Thoracic aorta (tissue), 2 donors: ENCODE measurements at regions not wholly inside any gene's neighbourhood (a gene's known extent, or its start where the extent isn't known, plus 50 kb on each side); places are given as distances from the start of the nearest gene placed in this dataset.
"Not testable (repeated sequence)": the region's sequence is repeated elsewhere in the genome, so short reads cannot be mapped to it uniquely, and the experiment has no call there.

ENCODE experiments used
- ATAC-seq: fragments of 150-250 bp; one replicate; pipeline ENCODE4 v1.8.0; 2017; ENCODE audit warnings: low read depth; ENCODE audit not compliant: insufficient number of reproducible peaks, low FRiP score
- DNase-seq: peaks from one replicate; pipeline ENCODE4 v3.0.0-alpha.2; 2020; ENCODE audit warnings: low spot score
- H3K27ac ChIP-seq, 2 donors: fragments of 200-600 bp; sonication (generic); 1 replicate in 1 of 2; 2 replicates in 1 of 2; pipeline ENCODE4 v1.5.1; 2016; ENCODE audit warnings: mild to moderate bottlenecking in 2 of 2, moderate library complexity in 2 of 2
- H3K27me3 ChIP-seq: fragments of 200-600 bp; sonication (generic); replicated peaks from 2 replicates; pipeline ENCODE4 v1.6.0; 2016; ENCODE audit warnings: mild to moderate bottlenecking; ENCODE audit not compliant: insufficient read depth
- H3K36me3 ChIP-seq: fragments of 200-600 bp; sonication (generic); one replicate; pipeline ENCODE4 v1.5.1; 2016
- H3K4me1 ChIP-seq, 2 donors: fragments of 200-600 bp; sonication (generic); 1 replicate in 1 of 2; 2 replicates in 1 of 2; pipeline versions ENCODE4 v1.5.1 to v1.6.0; 2016; ENCODE audit warnings: low read depth in 2 of 2, mild to moderate bottlenecking in 1 of 2; ENCODE audit not compliant: control insufficient read depth in 1 of 2
- H3K4me3 ChIP-seq: fragments of 200-600 bp; sonication (generic); 2 replicates; pipeline ENCODE4 v1.5.1; 2016; ENCODE audit warnings: mild to moderate bottlenecking
- H3K9me3 ChIP-seq: fragments of 200-600 bp; sonication (generic); 2 replicates; pipeline ENCODE4 v1.5.1; 2016
- CTCF ChIP-seq: fragments of 200-600 bp; sonication (generic); IDR thresholded peaks from one replicate; pipeline ENCODE4 v1.5.1; 2019; ENCODE audit warnings: antibody characterized with exemption

DNA sequence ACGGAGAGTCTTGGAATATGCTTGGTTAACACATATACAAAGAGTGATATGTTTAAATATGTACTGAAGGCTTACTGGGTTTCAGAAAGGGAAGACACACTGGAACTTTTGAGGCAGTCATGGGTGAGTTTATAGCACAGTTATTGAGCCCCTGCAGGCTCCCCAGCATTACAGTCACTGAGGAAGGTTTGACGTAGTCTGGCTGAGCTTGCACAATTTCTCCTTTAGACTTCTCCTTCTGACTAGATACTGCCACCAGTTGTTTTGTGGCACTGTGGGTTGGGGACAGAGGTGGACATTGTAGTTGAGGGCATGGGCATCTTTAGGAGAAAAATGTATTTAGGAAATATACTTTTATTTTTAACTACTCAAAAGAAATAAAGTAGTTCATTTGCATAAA lies 285.4 kb downstream of the C11orf87 start:
- no peak for DNase-seq
- Histone ChIP-seq H3K27ac (no peak overlapping the region), H3K9me3 (no peaks in the 10 kb centered on the region), H3K4me3 (no peak overlapping the region), H3K4me1 (no peaks in the 10 kb centered on the region), H3K36me3 (no peaks in the 10 kb centered on the region), H3K27me3 (no peaks in the 10 kb centered on the region)
- ATAC-seq: no peak
- TF ChIP-seq CTCF: no peak

- H3K36me3 ChIP-seq: no peaks in the 10 kb centered on the region
- no peaks in the 10 kb centered on the region for H3K27me3 ChIP-seq
- no peak for TF ChIP-seq CTCF
These were observed 286.2 kb downstream of the C11orf87 start for GRCh38 chr11:109708184-109708583.

DNA sequence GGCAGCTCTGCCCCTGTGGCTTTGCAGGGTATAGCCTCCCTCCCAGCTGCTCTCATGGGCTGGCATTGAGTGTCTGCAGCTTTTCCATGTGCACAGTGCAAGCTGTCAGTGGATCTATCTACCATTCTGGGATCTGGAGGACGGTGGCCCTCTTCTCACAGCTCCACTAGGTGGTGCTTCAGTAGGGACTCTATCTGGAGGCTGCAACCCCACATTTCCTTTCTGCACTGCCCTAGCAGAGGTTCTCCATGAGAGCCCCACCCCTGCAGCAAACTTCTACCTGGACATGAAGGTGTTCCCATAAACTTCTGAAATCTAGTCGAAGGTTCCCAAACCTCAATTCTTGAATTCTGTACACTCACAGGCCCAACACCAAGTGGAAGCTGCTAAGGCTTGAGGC lies 292.5 kb downstream of the C11orf87 start:
- H3K4me1 ChIP-seq, ATAC-seq: not testable (repeated sequence)

More at GRCh38 chr11:109708184-109708583, 286.2 kb downstream of the C11orf87 start:
- DNase-seq: no peak
- Histone ChIP-seq H3K9me3 (no peaks in the 10 kb centered on the region), H3K4me3 (no peak overlapping the region), H3K27ac (no peak overlapping the region), H3K4me1 (no peaks in the 10 kb centered on the region)
- ATAC-seq: no peak

GRCh38 chr11:109715424-109715823 lies 293.4 kb downstream of the C11orf87 start:
- not testable (repeated sequence) for H3K4me1 ChIP-seq, DNase-seq, H3K4me3 ChIP-seq, H3K27ac ChIP-seq, H3K9me3 ChIP-seq, H3K36me3 ChIP-seq, ATAC-seq, H3K27me3 ChIP-seq

More for the DNA sequence above, 292.5 kb downstream of the C11orf87 start:
- not testable (repeated sequence) for DNase-seq, H3K27ac ChIP-seq, H3K36me3 ChIP-seq, H3K4me3 ChIP-seq, H3K27me3 ChIP-seq, H3K9me3 ChIP-seq

- no peaks in the 10 kb centered on the region for H3K27me3 ChIP-seq
- no peaks in the 10 kb centered on the region for H3K36me3 ChIP-seq
- TF ChIP-seq CTCF: no peak
- no peaks in the 10 kb centered on the region for H3K4me1 ChIP-seq
- no peak overlapping the region for H3K27ac ChIP-seq
- ATAC-seq (no peak), DNase-seq (no peak)
- H3K9me3 ChIP-seq: no peaks in the 10 kb centered on the region
- H3K4me3 ChIP-seq: no peak overlapping the region
These were observed 304.1 kb downstream of the C11orf87 start for GRCh38 chr11:109726061-109726460.

- no peaks in the 10 kb centered on the region for H3K36me3 ChIP-seq
- DNase-seq (no peak), ATAC-seq (no peak)
- H3K9me3 ChIP-seq: no peaks in the 10 kb centered on the region
- H3K27ac ChIP-seq: no peak overlapping the region
- H3K4me3 ChIP-seq: no peak overlapping the region
- H3K27me3 ChIP-seq: no peaks in the 10 kb centered on the region
- no peaks in the 10 kb centered on the region for H3K4me1 ChIP-seq
- no peak for TF ChIP-seq CTCF
These were observed 306.1 kb downstream of the C11orf87 start for GRCh38 chr11:109728056-109728455.
